Fibroblast of skin of back (primary cell): ENCODE measurements at regions not wholly inside any gene's neighbourhood (a gene's known extent, or its start where the extent isn't known, plus 50 kb on each side); places are given as distances from the start of the nearest gene placed in this dataset.

Experiments
- DNase-seq: peaks from one replicate; pipeline ENCODE4 v3.0.0-alpha.2; 2013

DNA sequence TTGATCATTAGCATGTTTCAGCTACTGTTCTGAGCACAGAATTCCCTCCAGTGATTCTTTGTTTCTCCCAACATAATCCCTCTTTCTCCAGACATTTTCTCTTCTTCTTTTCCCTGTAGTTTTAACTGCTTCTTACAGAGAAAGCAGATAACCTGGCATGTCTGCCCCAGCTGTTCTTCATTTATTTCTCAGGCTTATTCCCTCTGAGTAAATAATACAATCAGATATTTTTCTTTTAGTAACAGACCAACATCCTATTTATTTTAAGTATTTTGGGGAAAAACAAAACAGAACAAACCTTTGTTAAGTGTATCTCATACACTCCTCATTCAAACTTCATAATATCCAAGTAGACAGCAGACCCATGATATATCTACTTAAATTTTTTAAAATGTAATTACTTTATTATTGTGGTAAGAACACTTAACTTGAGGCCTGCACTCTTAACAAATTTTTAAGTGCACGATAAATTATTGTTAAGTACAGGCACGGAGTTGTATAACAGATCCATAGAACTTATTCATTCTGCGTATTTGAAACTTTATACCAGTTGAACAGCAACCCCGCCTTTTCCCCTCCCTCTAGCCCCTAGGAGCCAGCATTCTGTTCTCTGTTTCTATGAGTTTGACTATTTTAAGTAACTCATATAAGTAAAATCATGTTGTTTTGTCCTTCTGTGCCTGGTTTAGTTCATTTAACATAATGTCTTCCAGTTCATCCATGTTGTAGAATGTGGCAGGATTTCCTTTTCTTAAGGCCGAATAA, 540.0 kb downstream of the LMO7 start:
- no peak for DNase-seq

GRCh38 chr13:76168661-76169060, 532.5 kb downstream of the LMO7 start:
- DNase-seq = no peak

DNA sequence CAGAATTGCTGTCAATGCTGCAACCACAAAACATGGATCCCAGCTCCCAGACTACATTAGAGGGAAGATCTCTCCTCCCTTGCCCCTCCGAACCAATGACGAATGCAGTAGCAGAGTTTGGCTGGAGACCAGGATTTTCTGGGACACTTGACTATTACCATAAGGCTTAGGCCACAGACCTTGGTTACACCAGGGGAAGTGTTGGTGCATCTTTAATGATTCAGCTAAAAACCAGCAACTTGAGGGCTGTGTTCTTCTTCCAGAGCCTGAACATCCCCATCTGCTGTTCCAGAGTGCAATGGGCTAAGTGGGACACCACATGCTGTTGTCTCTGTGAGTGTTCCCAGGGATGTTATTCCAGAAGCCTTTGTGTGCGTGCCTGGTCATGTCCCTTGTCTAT, 528.2 kb downstream of the LMO7 start:
- no peak for DNase-seq

GRCh38 chr13:76163761-76164160, 527.6 kb downstream of the LMO7 start:
- no peak for DNase-seq

GRCh38 chr13:76160961-76161925, 525.1 kb downstream of the LMO7 start:
- no peak for DNase-seq

- no peak for DNase-seq
Measured at GRCh38 chr13:76160506-76160905, 524.4 kb downstream of the LMO7 start.

- DNase-seq = no peak
Measured at GRCh38 chr13:76157926-76158325, 521.8 kb downstream of the LMO7 start.

DNA sequence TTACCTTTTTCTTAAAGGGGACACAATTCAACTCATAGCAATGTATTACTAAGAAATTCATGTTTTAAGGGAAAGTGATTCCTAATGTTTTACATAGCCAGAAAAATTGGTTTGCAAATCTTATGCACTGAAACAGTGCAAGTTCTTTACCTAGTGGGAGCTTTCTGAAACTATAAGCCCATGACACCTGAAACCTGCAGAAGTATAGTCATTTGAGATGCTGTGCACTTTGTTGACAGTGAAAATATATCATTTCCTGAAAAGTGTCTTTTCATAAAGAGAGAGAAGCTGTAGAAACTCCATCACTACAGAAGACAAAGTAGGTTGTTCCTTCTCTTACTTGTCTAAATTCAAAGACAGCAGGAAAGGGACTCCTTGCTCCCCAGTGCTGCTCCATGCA, 517.1 kb downstream of the LMO7 start:
- DNase-seq = no peak

GRCh38 chr13:76148926-76149325, 512.8 kb downstream of the LMO7 start:
- peak; percentile 92 for DNase-seq

GRCh38 chr13:76148374-76148773, 512.2 kb downstream of the LMO7 start:
- DNase-seq = no peak

DNA sequence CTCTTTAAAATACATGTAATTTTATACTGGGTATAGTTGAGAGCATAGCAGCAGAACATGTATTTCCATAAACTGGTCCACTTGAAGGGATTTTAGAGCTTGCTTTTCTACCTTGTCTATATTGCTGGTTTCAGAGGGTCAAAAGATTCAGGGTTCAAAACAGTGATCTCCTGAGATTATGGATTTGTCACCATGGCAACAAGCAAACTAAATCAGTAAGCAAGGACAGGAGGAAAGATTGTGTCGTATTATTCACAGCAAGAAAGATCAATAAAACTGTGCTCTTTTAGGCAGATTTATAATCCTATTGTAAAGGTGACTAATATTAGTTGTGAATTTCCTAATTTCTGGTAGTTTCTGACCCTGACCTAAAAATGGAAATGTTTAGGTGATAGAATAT, 496.4 kb downstream of the LMO7 start:
- no peak for DNase-seq

DNA sequence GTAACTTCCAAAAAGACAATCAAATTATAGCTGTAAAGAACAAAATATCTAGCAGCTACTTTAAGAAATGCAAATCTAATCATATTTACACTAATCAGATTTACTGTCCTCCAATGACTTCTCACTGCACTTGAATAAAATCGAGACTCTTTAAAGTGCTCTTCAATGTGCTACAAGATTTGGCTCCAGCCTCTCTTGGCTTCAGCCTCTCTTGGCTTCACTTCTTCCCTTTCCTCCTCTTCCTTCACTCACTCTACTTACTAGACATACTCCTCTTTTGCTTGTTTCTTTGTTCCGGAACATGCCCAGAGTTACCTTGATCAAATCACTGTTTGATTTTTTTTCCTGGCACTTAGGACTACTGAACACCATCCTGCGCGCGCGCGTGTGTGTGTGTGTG, 495.4 kb downstream of the LMO7 start:
- no peak for DNase-seq

- no peak for DNase-seq
Measured at GRCh38 chr13:76129305-76130000, 493.3 kb downstream of the LMO7 start.

DNA sequence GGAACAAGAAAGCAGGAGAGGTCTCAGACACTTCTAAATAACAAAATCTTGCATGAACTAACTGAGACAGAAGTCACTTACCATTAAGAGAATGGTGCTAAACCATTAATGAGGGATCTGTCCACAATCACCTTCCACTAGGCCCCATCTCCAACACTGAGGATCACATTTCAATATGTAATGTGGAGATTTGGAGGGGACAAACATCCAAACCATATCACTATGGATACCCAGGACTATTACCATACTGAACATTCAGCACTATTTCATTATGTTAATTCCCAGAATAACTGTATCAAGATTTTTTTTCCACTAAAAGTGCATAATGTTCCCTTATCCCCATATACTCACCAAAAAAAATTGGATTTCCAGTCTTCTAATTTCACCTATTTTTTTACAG, 491.8 kb downstream of the LMO7 start:
- no peak for DNase-seq

DNA sequence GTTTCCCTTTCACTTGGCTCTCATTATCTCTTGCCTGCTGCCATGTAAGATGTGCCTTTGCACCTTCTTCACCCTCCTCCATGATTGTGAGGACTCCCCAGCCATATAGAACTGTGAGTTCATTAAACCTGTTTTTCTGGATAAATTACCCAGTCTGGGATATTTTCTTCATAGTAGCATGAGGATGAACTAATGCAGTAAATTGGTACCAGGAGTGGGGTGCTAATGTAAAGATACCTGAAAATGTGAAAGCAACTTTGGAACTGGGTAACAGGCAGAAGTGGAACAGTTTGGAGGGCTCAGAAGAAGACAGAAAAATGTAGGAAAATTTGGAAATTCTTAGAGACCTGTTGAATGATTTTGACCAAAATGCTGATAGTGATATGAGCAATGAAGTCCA, 487.4 kb downstream of the LMO7 start:
- DNase-seq = no peak

DNA sequence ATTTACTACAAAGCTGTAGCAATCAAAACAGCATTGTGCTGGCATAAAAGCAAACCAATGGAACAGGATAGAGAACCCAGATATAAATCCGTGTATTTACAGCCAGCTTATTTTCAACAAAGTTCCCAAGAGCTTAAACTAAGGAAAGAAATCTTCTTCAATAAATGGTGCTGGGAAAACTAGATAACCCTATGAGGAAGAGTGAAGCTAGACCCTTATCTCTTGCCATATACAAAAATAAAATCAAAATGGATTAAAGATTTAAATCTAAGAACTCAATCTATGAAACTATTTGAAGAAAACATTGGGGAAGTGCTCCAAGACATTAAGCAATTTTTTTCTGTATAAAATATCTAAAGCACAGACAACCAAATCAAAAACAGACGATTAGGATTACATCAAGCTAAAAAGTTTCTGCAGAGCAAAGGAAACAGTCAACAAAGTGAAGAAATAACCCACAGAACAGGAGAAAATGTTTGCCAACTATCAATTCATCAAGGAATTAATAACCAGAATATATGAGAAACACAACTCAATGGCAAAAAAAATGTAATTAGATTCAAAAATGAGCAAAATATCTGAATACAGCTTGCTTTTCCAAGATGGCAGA, 480.7 kb downstream of the LMO7 start:
- no peak for DNase-seq

DNA sequence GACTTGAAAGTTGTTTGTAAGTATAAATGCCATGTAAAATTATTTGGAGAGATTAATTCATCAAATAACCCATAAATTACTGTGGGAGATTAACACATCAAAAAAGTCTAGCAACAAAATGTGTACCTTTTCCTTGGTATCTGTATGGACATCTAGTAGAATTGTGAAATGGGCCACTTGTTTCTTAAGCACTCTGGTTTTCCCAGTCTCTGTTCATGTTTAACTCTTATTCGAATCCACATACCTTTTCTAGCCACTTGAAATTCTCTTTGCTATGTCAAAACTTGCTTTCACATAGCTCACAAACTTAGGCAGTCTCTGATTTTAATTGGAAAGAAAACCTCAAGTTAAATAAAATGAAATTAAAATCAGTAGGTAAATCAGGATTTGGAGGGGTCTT, 470.6 kb downstream of the LMO7 start:
- DNase-seq = no peak

- DNase-seq = no peak
Measured at GRCh38 chr13:76094645-76095044, 458.5 kb downstream of the LMO7 start.

DNA sequence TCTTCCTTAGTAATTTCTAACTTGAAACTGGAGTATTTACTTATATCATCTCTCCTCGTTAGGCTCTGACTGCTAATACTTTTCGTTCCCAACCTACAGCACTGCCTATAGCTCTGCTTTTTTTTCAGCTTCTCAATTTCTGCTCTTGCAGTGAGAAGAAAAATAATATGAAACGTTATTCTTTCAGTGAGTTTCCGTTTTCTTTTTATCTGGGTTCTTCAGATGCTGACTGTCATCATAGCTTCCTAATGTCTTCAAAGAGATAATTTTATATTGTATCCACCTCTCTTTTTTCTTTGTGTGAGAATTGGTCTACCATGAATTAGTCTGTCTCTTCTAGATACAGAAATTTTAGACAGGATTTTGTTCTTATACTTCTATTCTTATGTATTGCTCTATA, 454.9 kb downstream of the LMO7 start:
- no peak for DNase-seq

GRCh38 chr13:76086729-76087128, 450.6 kb downstream of the LMO7 start:
- DNase-seq = no peak

DNA sequence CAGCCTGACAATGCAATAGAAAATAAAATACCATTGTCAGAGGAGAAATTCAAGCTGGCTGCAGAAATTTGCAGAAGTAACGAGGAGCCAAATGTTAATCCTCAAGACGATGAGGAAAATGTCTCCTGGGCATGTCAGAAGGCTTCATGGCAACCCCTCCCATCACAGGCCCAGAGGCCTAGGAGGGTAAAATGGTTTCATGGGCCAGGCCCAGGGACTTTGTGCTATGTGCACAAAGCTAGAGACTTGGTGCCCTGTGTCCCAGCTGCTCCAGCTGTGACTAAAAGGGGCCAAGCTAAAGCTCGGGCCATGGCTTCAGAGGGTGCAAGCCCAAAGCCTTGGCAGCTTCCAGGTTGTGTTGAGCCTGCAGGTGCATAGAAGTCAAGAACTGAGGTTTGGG, 431.7 kb downstream of the LMO7 start:
- DNase-seq = no peak

DNA sequence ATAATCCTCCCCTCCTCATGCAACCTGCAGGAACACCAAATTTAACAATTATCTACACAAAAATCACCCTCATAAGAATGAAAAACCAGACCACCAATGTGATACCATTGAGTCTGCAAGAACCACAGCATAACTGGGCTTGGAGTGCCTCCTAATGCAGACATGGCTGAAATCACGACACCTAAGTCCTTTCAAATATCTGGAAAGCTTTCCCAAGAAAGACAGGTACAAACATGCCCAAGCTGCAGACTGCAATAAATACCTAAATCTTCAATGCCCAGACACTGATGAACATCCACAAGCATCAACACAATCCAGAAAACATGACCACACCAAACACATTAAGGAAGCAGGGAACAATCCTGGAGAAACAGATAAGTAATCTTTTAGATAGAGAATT, 417.1 kb downstream of the LMO7 start:
- no peak for DNase-seq

GRCh38 chr13:76049376-76049746, 413.2 kb downstream of the LMO7 start:
- no peak for DNase-seq
